HCT116 (cell line): ENCODE measurements at regions not wholly inside any gene's neighbourhood (a gene's known extent, or its start where the extent isn't known, plus 50 kb on each side); places are given as distances from the start of the nearest gene placed in this dataset.

ENCODE experiments used
- ATAC-seq: fragments of 200-7000 bp; cut with Tn5 transposase; 2 replicates; pipeline ENCODE4 v1.9.1; 2020; ENCODE audit warnings: mild to moderate bottlenecking, moderate library complexity
- BruUV-seq: library from RNA; stranded (reverse); fragments of 400-500 nt; replicated peaks from 2 replicates; lab custom pipeline; 2021; lab: Mats Ljungman, UMichigan
- CTCF ChIA-PET: fragments of 300-600 bp; sonication (Branson Sonifier 250); formaldehyde crosslinking; loops from one replicate; lab custom pipeline; 2021; ENCODE audit warnings: antibody characterized with exemption; lab: Charles Lee
- POLR2A ChIA-PET: fragments of 300-600, 350-600 bp; sonication (Branson Sonifier 250); formaldehyde crosslinking; loops from one replicate; lab custom pipeline; 2021; ENCODE audit warnings: antibody characterized with exemption; lab: Charles Lee
- RAD21 ChIA-PET, 2 experiments: fragments of 300-600 bp; sonication (Branson Sonifier 250); formaldehyde crosslinking; loops; one replicate each; lab custom pipeline; 2023; ENCODE audit warnings: low total read pairs in 2 of 2; ENCODE audit not compliant: uncharacterized antibody in 2 of 2, unreplicated experiment in 2 of 2, low non-redundant PET in 1 of 2; lab: Charles Lee
- DNase-seq: peaks from one replicate; pipeline ENCODE4 v3.0.0-alpha.2; 2010; ENCODE audit warnings: low read depth, low spot score
- H2AFZ ChIP-seq: fragments of 200-600 bp; shearing (Covaris generic), sonication (generic); 2 replicates; pipeline ENCODE4 v1.6.1; 2017; ENCODE audit warnings: low read depth, mixed run types, mixed read lengths, antibody characterized with exemption, low read length; ENCODE audit not compliant: poor library complexity, severe bottlenecking
- H3K27ac ChIP-seq: 2 replicates; pipeline ENCODE4 v1.5.1; 2012; ENCODE audit warnings: low read depth, low read length
- H3K27me3 ChIP-seq: fragments of 200-600 bp; sonication (generic); 2 replicates; pipeline ENCODE4 v1.6.1; 2016; ENCODE audit warnings: mixed run types, low read length, mixed read lengths; ENCODE audit not compliant: insufficient read depth
- H3K36me3 ChIP-seq, 2 experiments: fragments of 200-500 bp in 1 of 2; fragments of 200-600 bp in 1 of 2; sonication (Bioruptor generic) in 1 of 2; sonication (generic) in 1 of 2; 2 replicates each; pipeline versions ENCODE4 v1.5.1 to v1.6.1; 2014 to 2016; ENCODE audit warnings: low read length in 2 of 2, inconsistent platforms in 1 of 2, mixed read lengths in 1 of 2, mixed run types in 1 of 2; ENCODE audit not compliant: insufficient read depth in 2 of 2, control insufficient read depth in 1 of 2
- H3K4me1 ChIP-seq, 2 experiments: fragments of 200-600 bp in 1 of 2; sonication (generic) in 1 of 2; 2 replicates each; pipeline versions ENCODE4 v1.5.1 to v1.6.1; 2012 to 2017; ENCODE audit warnings: low read length in 2 of 2, inconsistent platforms in 1 of 2, mild to moderate bottlenecking in 1 of 2, mixed read lengths in 1 of 2, mixed run types in 1 of 2, moderate library complexity in 1 of 2; ENCODE audit not compliant: insufficient read depth in 2 of 2, control insufficient read depth in 1 of 2
- H3K4me2 ChIP-seq: fragments of 200-600 bp; sonication (generic); 2 replicates; pipeline ENCODE4 v1.6.1; 2017; ENCODE audit warnings: mixed run types, low read length, mixed read lengths
- H3K4me3 ChIP-seq, 2 experiments: fragments of 200-600 bp in 1 of 2; sonication (generic) in 1 of 2; replicated peaks in 1 of 2; 2 replicates each; pipeline ENCODE4 v1.5.1; 2011 to 2016; ENCODE audit warnings: low read length in 2 of 2, control low read depth in 1 of 2, low read depth in 1 of 2, mild to moderate bottlenecking in 1 of 2, mixed read lengths in 1 of 2, mixed run types in 1 of 2
- H3K79me2 ChIP-seq: fragments of 200-600 bp; sonication (generic); 2 replicates; pipeline ENCODE4 v1.6.1; 2017; ENCODE audit warnings: mild to moderate bottlenecking, mixed run types, low read length, moderate library complexity, mixed read lengths; ENCODE audit not compliant: insufficient read depth
- H3K9ac ChIP-seq: fragments of 200-600 bp; sonication (generic); 2 replicates; pipeline ENCODE4 v1.6.1; 2016; ENCODE audit warnings: low read length, mixed read lengths
- H3K9me2 ChIP-seq: fragments of 200-600 bp; sonication (generic), shearing (Covaris generic); 2 replicates; pipeline ENCODE4 v1.6.1; 2017; ENCODE audit warnings: mixed run types, mild to moderate bottlenecking, moderate library complexity; ENCODE audit not compliant: insufficient read depth
- H3K9me3 ChIP-seq, 2 experiments: fragments of 200-500 bp in 1 of 2; fragments of 200-600 bp in 1 of 2; sonication (Bioruptor generic) in 1 of 2; sonication (generic) in 1 of 2; 2 replicates each; pipeline ENCODE4 v1.6.1; 2014 to 2017; ENCODE audit warnings: low read length in 2 of 2, mixed read lengths in 2 of 2, inconsistent platforms in 1 of 2, low read depth in 1 of 2, mild to moderate bottlenecking in 1 of 2, mixed run types in 1 of 2, moderate library complexity in 1 of 2; ENCODE audit not compliant: control insufficient read depth in 1 of 2, insufficient read depth in 1 of 2
- H4K20me1 ChIP-seq: fragments of 200-600 bp; sonication (generic), shearing (Covaris generic); 2 replicates; pipeline ENCODE4 v1.6.1; 2017; ENCODE audit warnings: mixed run types, mild to moderate bottlenecking, moderate library complexity; ENCODE audit not compliant: insufficient read depth
- ATF3 ChIP-seq: IDR thresholded peaks from 2 replicates; pipeline ENCODE4 v1.6.1; 2012
- CEBPB ChIP-seq: IDR thresholded peaks from 2 replicates; pipeline ENCODE4 v1.6.1; 2012; ENCODE audit warnings: low read depth
- EZH2 ChIP-seq: fragments of 200-600 bp; sonication (generic); IDR thresholded peaks from 2 replicates; pipeline ENCODE4 v1.6.1; 2017; ENCODE audit warnings: antibody characterized with exemption, mixed run types
- EZH2phosphoT487 ChIP-seq: fragments of 200-600 bp; IDR thresholded peaks from 2 replicates; pipeline ENCODE4 v1.6.1; 2018; ENCODE audit warnings: antibody characterized with exemption, borderline replicate concordance
- FOSL1 ChIP-seq: IDR thresholded peaks from 2 replicates; pipeline ENCODE4 v1.6.1; 2012; ENCODE audit warnings: low read depth
- JUND ChIP-seq: IDR thresholded peaks from 2 replicates; pipeline ENCODE4 v1.6.1; 2012
- REST ChIP-seq: IDR thresholded peaks from 2 replicates; pipeline ENCODE4 v1.6.1; 2012; ENCODE audit warnings: low read depth
- SIN3A ChIP-seq: IDR thresholded peaks from 2 replicates; pipeline ENCODE4 v1.6.1; 2012; ENCODE audit warnings: low read depth
- SRF ChIP-seq: IDR thresholded peaks from 2 replicates; pipeline ENCODE4 v1.6.1; 2012; ENCODE audit warnings: low read depth
- YY1 ChIP-seq: IDR thresholded peaks from 2 replicates; pipeline ENCODE4 v1.6.1; 2011; ENCODE audit warnings: low read length, low read depth, moderate library complexity, mild to moderate bottlenecking; ENCODE audit not compliant: insufficient replicate concordance; ENCODE audit errors: extremely low read depth
- ZNF274 ChIP-seq: fragments of 200-500 bp; sonication (Bioruptor generic); IDR thresholded peaks from 2 replicates; pipeline ENCODE4 v1.6.1; 2014; ENCODE audit warnings: mild to moderate bottlenecking, low read depth, low read length, inconsistent platforms
- intact Hi-C: fragments of 100-400 bp; cut with micrococcal nuclease; formaldehyde crosslinking; loops from 2 replicates; pipeline ENCODE4 v1.10.0; 2022

GRCh38 chr9:105884416-105884815 lies 190.1 kb downstream of the TMEM38B start (continued):
- TF ChIP-seq YY1 (no peak), SRF (no peak), ATF3 (no peak)
- TF ChIP-seq, all 23 proteins: peak for 0

GRCh38 chr9:105886136-105886535 lies 191.8 kb downstream of the TMEM38B start:
- POLR2A ChIA-PET = no interaction called here

More at GRCh38 chr9:105886136-105886535, 191.8 kb downstream of the TMEM38B start:
- TF ChIP-seq ATF3 (no peak), JUND (no peak), EZH2 (no peak), REST (no peak), FOSL1 (no peak), ZNF274 (no peak), EZH2phosphoT487 (no peak), SIN3A (no peak), CEBPB (no peak)
- Histone ChIP-seq H4K20me1 (no peaks in the 10 kb centered on the region), H3K4me2 (no peak overlapping the region), H3K27me3 (no peaks in the 10 kb centered on the region), H2AFZ (no peak overlapping the region), H3K79me2 (no peaks in the 10 kb centered on the region), H3K9ac (no peak overlapping the region), H3K36me3 (no peaks in the 10 kb centered on the region), H3K9me2 (no peaks in the 10 kb centered on the region), H3K4me1 (no peaks in the 10 kb centered on the region), H3K4me3 (no peak overlapping the region), H3K9me3 (no peaks in the 10 kb centered on the region), H3K27ac (no peak overlapping the region)
- ATAC-seq = no peak
- CTCF ChIA-PET = no interaction called here
- intact Hi-C loops = no loop called here
- RAD21 ChIA-PET = no interaction called here
- no peak for DNase-seq
- no TSS peak for BruUV-seq
